Jurkat, Clone E6-1 (cell line): ENCODE measurements at regions not wholly inside any gene's neighbourhood (a gene's known extent, or its start where the extent isn't known, plus 50 kb on each side); places are given as distances from the start of the nearest gene placed in this dataset.

Experiments
- DNase-seq: peaks from one replicate; pipeline ENCODE4 v3.0.0-alpha.2; 2011; ENCODE audit warnings: low read depth, low spot score
- H3K4me3 ChIP-seq: 2 replicates; pipeline ENCODE4 v1.5.1; 2011; ENCODE audit warnings: mild to moderate bottlenecking, low read length, control low read depth, moderate library complexity

- DNase-seq = peak; percentile 93
- peak overlapping the region; percentile 18 for H3K4me3 ChIP-seq
These were observed 444.4 kb upstream of the ATP2B1 start for GRCh38 chr12:90152897-90153624.

DNA sequence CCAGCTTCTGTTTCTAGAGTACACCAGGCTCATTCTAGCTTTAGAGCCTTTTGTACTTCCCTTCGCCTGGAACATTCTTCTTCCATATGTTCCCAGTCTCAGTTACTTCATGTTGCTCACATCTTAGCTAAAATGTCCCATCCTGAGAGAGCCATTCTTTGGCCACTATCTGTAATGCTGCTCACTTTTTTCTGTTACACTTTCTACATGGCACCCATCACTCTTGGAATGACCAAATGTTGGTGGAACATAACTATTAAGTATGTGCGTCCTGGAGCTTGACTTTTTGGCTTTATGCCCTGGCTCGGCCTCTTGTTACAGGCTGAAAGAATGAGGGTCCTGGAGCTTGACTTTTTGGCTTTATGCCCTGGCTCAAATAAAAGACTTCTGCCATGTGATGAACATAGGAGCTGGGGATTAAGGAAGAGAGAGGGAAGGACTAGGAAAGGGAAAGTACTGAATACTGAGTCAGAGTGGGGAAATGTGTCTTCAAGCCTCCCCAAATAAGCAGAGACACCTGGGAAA lies 442.9 kb upstream of the ATP2B1 start:
- H3K4me3 ChIP-seq = no peak overlapping the region
- DNase-seq = no peak

DNA sequence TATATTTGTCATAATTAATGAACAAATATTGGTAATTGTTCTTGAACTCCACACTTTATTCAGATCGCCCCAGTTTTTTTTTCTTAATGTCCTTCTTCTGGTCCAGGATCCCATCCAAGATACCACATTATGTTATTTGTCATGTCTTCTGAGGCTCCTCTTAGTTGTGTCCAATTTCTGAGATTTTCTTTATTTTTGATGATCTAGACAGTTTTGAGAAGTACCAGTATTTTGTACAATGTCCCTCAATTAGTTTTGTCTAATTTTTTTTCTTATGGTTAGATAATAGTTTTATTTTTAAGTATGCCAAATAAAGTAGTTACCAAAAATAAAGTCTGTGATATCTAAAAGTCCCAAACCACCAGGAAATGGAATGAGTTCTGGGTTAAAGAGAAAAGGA lies 440.8 kb upstream of the ATP2B1 start:
- no peak overlapping the region for H3K4me3 ChIP-seq
- no peak for DNase-seq

- no peak for DNase-seq
- no peak overlapping the region for H3K4me3 ChIP-seq
These were observed 420.9 kb upstream of the ATP2B1 start for GRCh38 chr12:90129366-90130030.

DNA sequence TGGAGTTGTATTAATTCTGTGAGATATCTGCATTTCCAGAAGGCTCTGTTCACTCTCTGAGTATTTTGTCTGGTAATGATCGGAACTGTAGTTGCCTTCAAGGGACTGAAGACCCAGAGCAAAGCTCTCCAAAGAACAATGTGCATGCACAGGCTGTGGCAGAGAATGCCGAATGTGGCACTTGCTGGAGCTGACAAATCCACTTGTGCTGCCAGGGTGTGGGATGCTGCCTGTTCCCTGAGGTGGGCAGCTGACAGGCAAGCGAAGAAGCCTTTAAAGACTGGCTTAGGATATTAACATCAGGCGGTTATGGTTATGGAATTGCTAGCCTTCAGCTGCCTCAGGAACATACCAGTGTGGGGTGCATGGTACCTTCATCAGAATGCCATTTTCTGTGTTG lies 419.9 kb upstream of the ATP2B1 start:
- DNase-seq = no peak
- H3K4me3 ChIP-seq = no peak overlapping the region

- H3K4me3 ChIP-seq = no peak overlapping the region
- DNase-seq = no peak
These were observed 417.5 kb upstream of the ATP2B1 start for GRCh38 chr12:90126125-90126524.

GRCh38 chr12:90124914-90125313 lies 416.3 kb upstream of the ATP2B1 start:
- no peak for DNase-seq

GRCh38 chr12:90124289-90124688 lies 415.7 kb upstream of the ATP2B1 start:
- no peak overlapping the region for H3K4me3 ChIP-seq
- no peak for DNase-seq

More at GRCh38 chr12:90124914-90125313, 416.3 kb upstream of the ATP2B1 start:
- H3K4me3 ChIP-seq = no peak overlapping the region

DNA sequence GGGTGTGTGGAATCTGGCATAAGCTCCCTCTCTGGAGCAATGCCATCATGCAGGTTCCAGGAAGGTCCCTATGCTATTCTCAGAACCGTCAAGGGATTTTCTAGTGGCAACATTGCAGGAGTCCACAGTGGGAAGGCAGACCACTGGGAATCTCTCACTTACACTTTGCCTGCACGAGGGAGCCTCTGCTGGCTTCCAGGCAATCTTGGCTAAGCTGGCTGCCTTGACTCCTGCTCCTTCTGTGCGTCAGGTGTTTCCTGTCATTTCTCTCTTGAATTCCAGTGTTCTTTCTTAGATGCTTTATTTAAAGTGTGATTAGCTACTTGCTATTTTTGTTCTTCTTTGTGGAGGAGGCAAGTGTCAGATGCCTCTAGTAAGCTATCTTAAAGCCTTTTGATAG lies 414.0 kb upstream of the ATP2B1 start:
- H3K4me3 ChIP-seq = no peak overlapping the region
- no peak for DNase-seq

DNA sequence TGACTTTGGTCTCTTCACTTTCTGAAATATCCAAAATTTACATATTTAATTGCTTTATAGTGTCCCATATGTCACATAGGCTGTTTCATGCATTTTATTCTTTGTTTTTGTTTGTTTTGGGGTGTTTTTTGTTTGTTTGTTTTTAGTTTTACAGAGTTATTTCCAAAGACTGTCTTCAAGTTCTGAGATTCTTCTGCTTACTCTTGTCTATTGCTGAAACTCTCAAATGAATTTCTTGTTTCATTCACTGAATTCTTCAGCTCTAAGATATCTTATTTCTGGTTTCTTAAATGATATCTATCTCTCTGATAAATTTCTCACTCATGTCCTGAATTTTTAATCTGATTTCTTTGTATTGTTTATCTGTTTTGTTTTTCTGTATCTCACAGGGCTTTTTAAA lies 412.0 kb upstream of the ATP2B1 start:
- no peak overlapping the region for H3K4me3 ChIP-seq
- peak; percentile 10 for DNase-seq

GRCh38 chr12:90112666-90113065 lies 404.0 kb upstream of the ATP2B1 start:
- H3K4me3 ChIP-seq = no peak overlapping the region
- no peak for DNase-seq

GRCh38 chr12:90111791-90112580 lies 403.3 kb upstream of the ATP2B1 start:
- no peak for DNase-seq

GRCh38 chr12:90106568-90106967 lies 397.9 kb upstream of the ATP2B1 start:
- DNase-seq = no peak
- H3K4me3 ChIP-seq = no peak overlapping the region

More at GRCh38 chr12:90111791-90112580, 403.3 kb upstream of the ATP2B1 start:
- no peak overlapping the region for H3K4me3 ChIP-seq

DNA sequence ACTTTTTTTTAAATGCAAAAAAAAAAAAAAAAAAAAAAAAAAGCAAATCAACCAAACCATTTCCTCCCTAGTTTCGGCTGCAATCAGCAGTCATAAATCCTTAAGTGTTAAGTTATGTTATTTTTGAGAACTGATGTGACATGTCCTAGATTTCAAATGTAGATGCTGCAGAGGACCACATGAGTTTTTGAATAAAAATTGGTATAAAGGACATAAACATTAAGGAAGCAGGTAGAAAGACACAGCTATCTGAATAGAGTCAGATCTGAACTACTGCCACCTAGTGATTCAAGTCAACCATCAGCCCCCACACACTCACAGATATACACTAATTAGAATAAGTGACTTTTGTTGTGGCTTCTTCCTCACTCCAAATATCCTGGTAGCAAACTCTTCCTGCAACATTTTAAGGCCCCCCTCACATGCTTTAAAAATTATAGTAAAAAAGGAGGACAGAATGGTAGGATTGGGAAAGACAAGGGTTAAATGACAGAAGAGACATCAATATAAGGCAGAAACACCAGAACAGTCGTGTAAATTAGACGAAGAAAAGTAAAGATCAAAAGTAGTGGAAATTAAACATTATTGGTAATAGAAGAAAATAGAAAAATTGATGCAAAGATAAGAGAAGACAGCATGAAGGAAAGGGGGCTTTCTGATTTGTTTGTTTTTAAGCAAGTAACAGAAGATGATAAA lies 394.5 kb upstream of the ATP2B1 start:
- H3K4me3 ChIP-seq = no peak overlapping the region
- peak; percentile 28 for DNase-seq

- DNase-seq = no peak
- no peak overlapping the region for H3K4me3 ChIP-seq
These were observed 391.9 kb upstream of the ATP2B1 start for GRCh38 chr12:90100579-90100978.

DNA sequence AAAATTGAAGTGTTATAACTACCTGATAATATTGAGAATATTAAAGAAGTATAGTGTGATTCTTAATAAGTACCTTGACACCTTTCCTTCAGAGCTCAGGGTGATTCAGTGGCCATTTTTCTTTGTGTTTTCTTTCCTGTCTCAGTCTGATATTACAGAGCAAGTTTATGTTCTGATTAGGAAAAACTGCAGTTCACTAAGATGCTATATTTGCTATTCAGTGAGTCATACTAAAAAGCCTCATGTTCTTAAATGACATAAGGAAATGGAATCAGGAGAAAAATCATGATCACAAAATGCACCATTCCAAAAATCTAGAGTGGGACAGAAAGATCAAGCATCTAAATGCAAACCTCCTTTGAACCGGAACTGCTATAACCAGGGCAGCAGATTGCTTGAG lies 390.6 kb upstream of the ATP2B1 start:
- DNase-seq = no peak
- no peak overlapping the region for H3K4me3 ChIP-seq

DNA sequence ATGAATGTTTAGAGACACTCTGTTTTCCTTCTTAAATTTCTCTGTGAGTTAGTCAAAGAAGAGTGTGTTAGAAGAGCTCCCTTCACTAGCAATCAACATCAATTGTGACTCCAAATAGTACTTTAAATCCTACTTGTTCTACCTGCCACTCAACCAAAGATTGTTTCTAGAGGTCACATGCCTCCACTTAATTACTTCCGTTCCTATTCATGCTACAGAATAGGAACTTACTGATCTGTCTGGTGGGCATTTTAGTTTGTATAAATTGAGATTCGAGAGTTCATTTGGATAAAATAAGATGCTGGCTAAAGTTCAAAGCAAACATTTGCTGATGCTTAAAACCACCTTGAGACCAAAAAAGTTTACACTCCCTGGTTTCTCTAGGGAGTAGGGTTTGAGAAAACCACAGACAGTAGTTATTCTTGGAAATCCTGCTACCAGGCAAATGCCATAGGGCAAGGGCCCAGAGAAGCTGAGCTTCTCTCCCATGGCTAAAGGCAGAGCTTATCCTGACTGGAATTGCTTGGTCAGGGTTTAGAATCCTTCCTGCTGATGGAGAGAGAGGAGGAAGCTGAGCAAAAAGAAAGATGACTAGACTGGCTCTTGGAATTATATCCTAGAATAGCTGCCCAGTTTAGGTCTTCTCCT lies 389.6 kb upstream of the ATP2B1 start:
- no peak for DNase-seq

DNA sequence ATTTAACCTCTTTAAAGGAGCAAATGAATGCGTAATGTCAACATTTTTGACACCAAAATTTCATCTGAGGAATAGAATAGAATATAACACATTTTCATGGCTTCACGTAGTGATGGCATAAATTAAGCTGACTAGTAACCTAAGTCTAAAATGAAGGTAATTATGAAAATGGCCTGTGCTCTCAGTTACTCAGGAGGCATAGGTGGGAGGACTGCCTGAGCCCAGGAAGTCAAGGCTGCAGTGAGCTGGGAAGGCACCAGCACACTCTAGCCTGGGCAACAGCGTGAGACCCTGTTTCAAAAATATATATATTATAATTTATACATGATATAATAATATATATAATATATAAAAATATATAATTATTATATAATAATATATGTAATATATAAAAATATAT lies 383.2 kb upstream of the ATP2B1 start:
- no peak overlapping the region for H3K4me3 ChIP-seq
- DNase-seq = no peak

More for the DNA sequence above, 389.6 kb upstream of the ATP2B1 start:
- no peak overlapping the region for H3K4me3 ChIP-seq
